AG10803 (cell line): ENCODE measurements at regions not wholly inside any gene's neighbourhood (a gene's known extent, or its start where the extent isn't known, plus 50 kb on each side); places are given as distances from the start of the nearest gene placed in this dataset.

ENCODE experiments used
- DNase-seq: peaks from one replicate; pipeline ENCODE4 v3.0.0; 2010; ENCODE audit warnings: low read depth
- H3K4me3 ChIP-seq: 2 replicates; pipeline ENCODE4 v1.5.1; 2011; ENCODE audit warnings: mild to moderate bottlenecking, low read length, control low read depth
- TF ChIP-seq, protein P1 (sequence below): conservative IDR thresholded peaks from 2 replicates; pipeline ENCODE4 v1.5.1; 2011; ENCODE audit warnings: mild to moderate bottlenecking, low read length, control low read depth, inconsistent platforms

- no peak for DNase-seq
- TF ChIP-seq, protein P1, sequence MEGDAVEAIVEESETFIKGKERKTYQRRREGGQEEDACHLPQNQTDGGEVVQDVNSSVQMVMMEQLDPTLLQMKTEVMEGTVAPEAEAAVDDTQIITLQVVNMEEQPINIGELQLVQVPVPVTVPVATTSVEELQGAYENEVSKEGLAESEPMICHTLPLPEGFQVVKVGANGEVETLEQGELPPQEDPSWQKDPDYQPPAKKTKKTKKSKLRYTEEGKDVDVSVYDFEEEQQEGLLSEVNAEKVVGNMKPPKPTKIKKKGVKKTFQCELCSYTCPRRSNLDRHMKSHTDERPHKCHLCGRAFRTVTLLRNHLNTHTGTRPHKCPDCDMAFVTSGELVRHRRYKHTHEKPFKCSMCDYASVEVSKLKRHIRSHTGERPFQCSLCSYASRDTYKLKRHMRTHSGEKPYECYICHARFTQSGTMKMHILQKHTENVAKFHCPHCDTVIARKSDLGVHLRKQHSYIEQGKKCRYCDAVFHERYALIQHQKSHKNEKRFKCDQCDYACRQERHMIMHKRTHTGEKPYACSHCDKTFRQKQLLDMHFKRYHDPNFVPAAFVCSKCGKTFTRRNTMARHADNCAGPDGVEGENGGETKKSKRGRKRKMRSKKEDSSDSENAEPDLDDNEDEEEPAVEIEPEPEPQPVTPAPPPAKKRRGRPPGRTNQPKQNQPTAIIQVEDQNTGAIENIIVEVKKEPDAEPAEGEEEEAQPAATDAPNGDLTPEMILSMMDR = no peak
- H3K4me3 ChIP-seq = no peak overlapping the region
Observed at GRCh38 chr1:55385402-55386018, 170.3 kb upstream of the USP24 start.

DNA sequence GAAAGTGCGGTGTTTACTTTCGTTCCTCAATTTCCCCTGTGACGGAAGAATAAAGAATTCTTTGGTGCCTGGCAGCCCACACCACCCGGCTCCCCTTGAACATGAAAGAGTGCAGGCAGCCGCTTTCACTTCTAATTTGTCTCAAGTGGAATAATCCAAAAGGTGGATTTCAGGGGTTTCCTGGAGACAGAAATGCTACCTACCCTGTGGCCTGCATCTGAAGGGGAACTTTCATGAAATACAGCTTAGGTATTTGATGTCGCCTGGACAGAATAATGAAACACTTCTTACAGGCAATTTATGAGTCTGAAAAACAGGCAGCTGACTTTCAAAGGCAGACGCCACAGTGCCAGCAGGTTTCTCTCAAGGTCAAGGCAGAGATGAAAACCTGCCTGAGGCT is 169.5 kb upstream of the USP24 start:
- no peak for DNase-seq
- TF ChIP-seq, protein P1 = no peak

GRCh38 chr1:55382806-55383305 is 167.7 kb upstream of the USP24 start:
- TF ChIP-seq, protein P1 = no peak
- DNase-seq = no peak
- H3K4me3 ChIP-seq = no peak overlapping the region

More for the DNA sequence above, 169.5 kb upstream of the USP24 start:
- no peak overlapping the region for H3K4me3 ChIP-seq

DNA sequence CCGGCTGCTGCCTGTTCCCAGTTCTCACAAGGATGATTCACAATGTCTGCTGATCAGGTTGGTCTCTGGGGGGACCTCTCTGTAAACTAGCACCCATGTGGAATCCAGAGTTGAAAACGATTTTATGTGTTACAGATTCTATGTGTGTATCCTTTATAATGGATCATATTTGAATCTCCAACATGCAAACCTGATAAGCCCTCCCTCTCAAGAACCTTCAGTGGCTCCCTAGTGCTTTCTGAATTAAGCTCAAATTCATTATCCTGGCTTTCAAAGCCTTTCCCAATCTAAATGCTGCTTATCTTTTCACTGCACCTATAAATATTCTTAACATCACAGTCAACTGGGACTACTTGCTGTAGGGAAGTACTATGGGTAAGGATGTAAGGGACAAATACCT is 166.8 kb upstream of the USP24 start:
- H3K4me3 ChIP-seq = no peak overlapping the region
- DNase-seq = no peak
- TF ChIP-seq, protein P1 = no peak

GRCh38 chr1:55381491-55381890 is 166.3 kb upstream of the USP24 start:
- DNase-seq = no peak
- no peak overlapping the region for H3K4me3 ChIP-seq
- TF ChIP-seq, protein P1 = no peak

- TF ChIP-seq, protein P1 = no peak
- DNase-seq = no peak
- H3K4me3 ChIP-seq = no peak overlapping the region
Observed at GRCh38 chr1:55380355-55380970, 165.3 kb upstream of the USP24 start.

DNA sequence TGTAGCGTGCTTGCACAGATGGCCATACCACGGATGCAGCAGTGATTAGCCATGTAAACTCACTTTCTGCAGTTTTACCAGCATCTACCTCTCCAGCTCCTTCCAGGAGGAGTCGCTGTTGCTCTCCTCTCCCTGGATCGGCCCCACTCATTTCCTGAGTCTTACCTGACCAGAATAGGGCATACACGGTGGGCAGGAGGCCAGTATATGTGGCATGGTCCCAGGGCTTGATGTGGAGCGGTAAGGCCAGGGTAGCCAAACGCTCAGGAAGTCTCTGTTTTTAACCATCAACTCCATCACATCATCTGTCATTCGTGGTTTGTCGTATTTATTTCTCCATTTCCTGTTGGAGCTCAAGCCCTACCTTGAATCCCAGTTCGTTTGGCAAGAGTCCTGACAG is 163.4 kb upstream of the USP24 start:
- DNase-seq = peak; percentile 30
- TF ChIP-seq, protein P1 = peak; percentile 61
- H3K4me3 ChIP-seq = no peak overlapping the region
